GM19395 (cell line): ENCODE measurements at regions not wholly inside any gene's neighbourhood (a gene's known extent, or its start where the extent isn't known, plus 50 kb on each side); places are given as distances from the start of the nearest gene placed in this dataset.
"Not testable (repeated sequence)": the region's sequence is repeated elsewhere in the genome, so short reads cannot be mapped to it uniquely, and the experiment has no call there.

Source experiments
- ATAC-seq: cut with Tn5 transposase; IDR thresholded peaks from one replicate; pipeline ENCODE4 v1.9.1; 2021; ENCODE audit warnings: mild to moderate bottlenecking, moderate library complexity; ENCODE audit not compliant: unreplicated experiment

DNA sequence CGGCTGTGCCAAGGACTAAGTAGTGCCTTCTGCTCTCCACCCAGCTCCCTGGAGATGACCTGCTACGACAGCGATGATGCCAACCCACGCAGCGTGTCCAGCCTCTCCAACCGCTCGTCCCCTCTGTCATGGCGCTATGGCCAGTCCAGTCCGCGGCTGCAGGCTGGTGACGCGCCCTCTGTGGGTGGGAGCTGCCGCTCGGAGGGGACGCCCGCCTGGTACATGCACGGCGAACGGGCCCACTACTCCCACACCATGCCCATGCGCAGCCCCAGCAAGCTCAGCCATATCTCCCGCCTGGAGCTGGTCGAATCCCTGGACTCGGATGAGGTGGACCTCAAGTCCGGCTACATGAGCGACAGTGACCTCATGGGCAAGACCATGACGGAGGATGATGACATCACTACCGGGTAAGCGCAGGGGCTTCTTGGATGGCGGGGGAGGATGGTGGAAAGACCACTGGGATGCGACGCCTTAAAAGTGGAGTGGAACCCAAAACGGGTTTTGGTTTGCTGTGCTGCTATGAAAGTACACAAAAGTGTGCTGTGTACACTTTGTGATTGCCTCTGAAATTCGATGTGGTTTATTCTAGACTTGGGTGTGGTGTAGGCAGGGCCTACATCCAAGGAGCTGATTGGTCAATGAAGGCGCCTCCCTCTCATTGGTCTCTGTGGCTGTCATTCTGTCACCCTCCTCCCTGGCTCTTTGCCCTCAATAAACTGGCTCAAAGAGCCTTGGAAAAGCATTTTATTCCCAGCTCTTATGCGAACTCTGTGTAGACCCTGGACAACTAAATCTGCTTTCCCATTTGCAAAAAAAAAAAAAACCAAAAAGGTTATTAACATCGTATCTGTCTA is 110.4 kb upstream of the IPO9 start:
- no peak for ATAC-seq

DNA sequence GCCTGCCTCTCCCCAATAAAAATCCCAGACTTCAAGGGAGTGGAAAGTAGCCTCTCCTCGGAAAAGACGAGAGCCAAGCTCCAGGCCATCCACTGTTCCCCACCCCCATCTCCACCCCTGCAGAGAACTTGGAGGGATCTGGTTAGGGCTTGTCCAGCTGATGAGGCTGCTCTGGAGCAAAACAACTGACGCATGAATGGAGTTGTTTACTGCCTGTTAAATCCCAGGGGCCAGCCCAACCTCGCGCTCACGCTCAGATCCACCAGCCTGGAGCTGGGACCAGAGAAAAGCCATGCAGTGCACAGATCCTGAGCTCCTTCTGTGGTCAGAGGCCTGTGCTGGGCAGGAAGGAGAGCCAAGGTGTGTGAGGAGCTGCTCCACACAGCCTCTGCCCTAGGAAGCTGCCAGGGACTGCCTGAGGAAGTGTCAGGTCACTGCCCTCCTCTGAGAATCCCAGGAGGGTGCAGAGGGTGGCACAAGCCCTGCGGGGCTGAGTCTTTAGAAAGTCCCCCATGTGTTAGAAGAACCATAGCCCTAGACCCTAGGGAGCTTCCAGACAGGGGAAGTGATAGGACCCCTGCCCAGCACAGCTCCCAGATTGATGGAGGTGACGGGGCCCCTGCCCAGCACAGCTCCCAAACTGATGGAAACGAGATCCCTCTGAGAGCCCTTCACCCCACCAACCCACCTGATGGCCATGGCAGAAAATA is 109.0 kb upstream of the IPO9 start:
- no peak for ATAC-seq

DNA sequence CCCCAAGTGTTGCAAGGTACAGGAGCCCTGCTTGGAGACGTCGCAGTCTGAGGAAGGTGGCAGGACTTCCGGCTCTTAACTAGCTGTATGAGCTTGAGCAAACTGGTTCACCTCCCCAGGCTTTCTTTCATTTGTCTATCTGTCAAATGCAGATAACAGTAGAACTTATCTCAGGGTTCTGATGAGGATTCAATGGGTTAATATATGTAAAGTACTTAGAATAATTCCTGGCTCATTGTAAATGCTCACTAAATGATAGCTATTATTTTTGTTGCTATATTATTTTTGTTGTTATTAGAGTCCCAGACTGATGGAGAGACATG is 108.5 kb upstream of the IPO9 start:
- no peak for ATAC-seq

DNA sequence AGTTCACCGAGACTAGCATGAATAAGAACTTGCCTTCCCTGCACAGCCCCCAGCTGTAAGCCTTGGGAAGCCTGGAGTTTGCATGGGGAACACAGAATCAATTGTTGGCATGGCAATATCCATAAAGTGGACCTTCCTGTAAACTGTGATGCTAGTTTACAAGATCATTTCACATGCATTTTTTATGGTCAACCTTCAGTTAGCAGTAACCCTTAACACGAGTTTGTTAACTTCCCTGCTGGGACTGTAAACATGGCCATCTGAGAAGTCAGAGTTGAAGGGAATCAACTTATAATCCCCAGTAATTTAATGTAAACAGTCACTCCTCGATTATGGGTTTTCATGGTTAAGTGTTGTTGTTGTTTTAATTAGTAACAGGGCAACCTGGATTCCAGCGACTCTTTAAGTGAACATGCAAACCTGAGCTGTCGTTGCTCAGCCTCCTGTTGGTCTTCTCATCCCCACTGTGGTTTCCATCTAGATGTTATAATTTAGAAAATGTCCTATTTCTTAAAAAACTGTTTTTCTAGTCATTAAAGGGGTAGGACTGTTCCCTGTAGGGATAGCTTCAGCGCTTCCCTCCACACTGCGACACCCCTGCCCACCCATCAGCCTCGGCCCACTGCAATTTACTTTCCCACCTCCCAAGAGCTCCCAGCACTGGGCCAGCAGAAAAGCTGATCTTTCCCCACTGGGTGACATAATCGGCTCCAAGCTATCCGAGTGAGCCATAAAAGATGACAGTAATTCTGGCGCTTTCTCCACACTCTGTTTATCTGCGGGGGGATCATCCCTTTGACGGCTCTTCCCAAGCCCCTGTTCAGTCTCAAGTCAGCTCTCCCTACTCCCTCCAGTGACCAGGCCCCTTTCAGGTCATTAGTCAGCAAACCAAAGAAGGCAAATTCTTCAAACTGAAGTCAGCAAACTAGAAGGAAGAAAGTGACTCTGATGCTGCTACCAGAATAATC is 107.6 kb upstream of the IPO9 start:
- ATAC-seq = no peak

- ATAC-seq = no peak
Observed at GRCh38 chr1:201724039-201724765, 104.8 kb upstream of the IPO9 start.

- ATAC-seq = no peak
Observed at GRCh38 chr1:201724766-201725118, 104.2 kb upstream of the IPO9 start.

GRCh38 chr1:201726700-201727099 is 102.3 kb upstream of the IPO9 start:
- ATAC-seq = no peak

DNA sequence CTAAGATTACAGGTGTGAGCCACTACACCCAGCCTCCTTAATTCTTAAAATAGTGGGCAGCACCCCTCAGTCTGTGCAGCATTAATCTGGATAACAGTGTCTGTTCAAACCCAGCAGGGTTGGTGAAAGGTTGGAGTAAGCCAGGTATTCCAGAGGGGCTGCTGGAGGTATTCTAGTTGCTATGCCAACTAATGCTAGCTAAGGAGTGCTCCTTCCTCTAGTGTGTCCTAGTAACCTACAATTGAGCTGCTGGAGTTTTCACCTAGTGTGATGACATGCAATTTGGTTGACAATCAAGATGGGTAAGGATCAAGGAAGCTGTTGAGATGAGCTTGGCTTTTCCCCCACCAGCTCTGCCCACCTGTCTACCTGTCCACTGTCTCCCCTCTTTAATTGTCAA is 100.2 kb upstream of the IPO9 start:
- no peak for ATAC-seq

GRCh38 chr1:201729973-201730608 is 98.9 kb upstream of the IPO9 start:
- no peak for ATAC-seq

- no peak for ATAC-seq
Observed at GRCh38 chr1:201730611-201731010, 98.3 kb upstream of the IPO9 start.

GRCh38 chr1:201731142-201731541 is 97.8 kb upstream of the IPO9 start:
- no peak for ATAC-seq

DNA sequence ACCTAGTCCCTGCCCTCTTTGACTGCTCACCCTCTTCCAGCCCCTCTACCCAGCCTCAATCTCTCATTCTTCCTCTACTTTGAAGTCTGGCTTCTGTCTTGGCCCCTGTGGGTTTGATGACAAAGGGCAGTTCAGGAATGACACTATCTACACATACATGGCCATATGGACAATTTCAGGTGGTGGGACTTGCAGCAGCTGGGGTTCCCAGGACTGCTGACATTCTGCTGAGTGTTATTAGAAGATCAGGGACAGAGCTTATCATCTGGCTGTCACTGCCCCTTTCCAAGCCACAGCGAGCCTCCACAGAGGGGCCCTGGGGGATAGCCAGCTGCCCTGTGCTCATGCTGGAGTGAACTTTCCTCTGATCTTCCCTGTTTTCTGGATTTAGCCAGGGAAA is 97.4 kb upstream of the IPO9 start:
- no peak for ATAC-seq

DNA sequence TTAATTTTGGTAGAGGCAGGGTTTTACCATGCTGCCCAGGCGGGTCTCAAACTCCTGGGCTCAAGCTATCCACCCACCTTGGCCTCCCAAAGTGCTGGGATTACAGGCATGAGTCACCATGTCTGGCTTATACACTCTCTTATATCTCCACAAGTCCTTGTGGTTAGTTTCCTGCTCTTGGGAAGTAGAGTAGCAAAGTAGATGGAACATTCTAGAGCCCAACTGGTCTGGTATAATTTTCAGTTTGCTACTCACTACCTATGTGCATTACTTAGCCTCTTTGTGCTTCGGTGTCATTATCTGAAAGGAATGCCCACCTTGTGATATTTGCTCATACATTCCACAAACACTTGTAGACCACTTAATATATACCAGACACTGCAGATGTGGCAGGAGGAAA is 96.6 kb upstream of the IPO9 start:
- no peak for ATAC-seq

- ATAC-seq = not testable (repeated sequence)
Observed at GRCh38 chr1:201734221-201734620, 94.7 kb upstream of the IPO9 start.

- no peak for ATAC-seq
Observed at GRCh38 chr1:201734786-201735185, 94.2 kb upstream of the IPO9 start.

DNA sequence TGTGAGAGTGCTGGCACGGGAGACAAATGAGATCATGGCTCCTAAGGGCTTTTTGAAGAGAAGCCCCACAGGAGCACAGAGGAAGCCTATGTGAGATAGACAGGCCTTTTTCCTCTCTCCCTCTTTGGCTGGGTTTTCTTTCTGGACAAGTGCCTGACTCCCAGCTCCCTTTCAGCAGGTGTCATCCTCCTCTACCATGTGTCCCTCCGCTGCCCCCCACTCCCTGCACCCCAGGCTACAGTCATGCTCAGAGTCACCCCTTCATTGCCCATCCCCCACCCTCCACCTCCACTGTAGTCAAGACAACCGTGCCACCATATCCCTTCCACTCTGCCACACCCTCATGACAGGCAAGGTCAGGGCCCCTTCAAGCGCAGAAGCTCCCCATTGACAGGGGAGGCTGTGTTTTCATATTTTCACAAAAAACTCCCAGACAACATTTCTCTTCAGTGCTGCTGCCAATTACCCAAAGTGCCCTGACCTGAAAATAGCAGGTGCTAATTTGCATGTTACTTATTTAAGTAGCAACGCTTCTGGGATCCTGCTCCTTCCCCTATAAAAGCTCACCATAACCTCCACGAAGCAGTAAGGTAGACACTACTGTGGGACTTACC is 92.1 kb upstream of the IPO9 start:
- ATAC-seq = no peak

DNA sequence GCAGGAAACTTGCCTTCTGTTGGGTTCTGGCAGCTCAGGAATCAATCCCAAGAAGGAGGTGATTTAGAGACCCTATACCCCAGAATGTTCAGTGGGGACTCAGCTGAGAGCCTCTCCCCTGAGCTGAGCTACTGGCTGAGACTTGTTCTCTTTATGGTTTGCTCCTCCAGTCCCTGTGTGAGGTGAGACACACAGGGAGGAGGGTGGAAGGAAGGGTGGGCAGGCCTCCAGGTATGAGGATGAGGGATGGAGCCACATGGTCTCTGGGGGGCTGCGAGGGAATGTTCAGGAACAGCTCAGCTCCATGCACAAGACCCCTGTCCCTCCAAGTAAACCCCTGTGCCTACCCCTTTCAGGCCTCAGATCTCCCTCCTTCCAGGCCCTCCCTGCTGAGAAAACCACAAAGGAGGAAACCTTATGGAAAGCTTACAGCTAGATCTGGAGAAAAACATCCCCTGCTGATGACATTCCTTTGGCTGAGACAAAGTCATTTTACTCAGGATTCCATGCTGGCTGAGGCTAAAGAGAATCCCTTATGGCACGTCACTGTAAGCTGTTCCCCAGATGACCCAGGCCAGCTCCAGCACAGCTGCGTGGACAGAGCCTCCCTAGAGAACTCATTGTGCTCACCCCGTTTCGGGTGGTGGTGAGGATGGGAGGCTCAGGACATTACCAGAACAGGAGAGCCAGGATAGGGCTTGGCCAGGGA is 91.5 kb upstream of the IPO9 start:
- ATAC-seq = no peak

DNA sequence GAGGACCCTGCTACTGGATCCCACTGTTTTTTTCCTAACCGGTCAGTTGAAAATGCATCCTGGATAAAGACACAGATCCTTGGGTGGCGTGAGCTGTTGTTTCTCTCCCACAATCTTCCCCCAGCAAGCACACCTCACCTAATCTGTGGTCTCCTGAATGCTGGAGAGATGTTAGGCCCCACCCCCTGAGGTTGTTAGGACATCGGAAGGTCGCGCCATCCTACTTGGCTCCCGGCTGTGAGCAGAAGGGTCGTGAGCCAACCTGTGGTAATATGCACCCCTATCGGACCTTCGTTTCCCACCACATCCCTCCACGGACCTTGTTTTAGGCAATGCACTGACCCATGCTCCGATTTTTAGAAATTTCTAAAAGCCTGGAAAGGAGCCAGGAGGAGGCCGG is 89.9 kb upstream of the IPO9 start:
- ATAC-seq = no peak

DNA sequence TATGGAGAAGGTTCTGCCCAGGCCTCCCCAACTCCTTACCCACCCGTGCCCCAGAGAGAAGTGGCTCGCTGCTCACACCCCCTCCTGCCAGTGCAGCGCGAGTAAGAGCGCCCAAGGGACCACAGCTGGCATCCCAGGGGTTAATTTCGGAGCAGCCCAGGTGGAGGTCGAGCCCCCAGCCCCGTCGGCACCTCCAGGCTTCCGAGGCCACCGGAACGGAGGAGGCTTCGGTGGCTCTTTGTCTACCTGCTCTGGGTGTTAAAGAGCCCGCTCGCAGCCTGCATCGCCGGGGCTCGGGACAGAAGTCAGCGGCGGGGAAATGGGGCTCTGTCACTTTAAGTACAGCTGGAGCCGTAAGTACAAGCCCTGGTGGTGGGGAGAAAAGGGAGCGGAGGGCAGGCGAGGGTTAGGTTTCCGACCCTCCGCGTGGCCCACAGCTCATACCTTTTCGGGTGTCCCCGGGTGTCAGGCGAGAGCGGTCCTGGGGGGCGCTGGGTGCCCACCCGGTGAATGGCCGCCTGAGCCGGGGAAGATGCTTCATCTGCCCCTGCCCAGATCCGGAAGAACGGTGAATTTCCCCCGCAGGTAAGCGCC is 89.4 kb upstream of the IPO9 start:
- no peak for ATAC-seq
